ENCODE measurements at regions not wholly inside any gene's neighbourhood (a gene's known extent, or its start where the extent isn't known, plus 50 kb on each side); places are given as distances from the start of the nearest gene placed in this dataset.
A peak's percentile ranks its signal among the peaks of the same experiment; 100 is the strongest.

DNA sequence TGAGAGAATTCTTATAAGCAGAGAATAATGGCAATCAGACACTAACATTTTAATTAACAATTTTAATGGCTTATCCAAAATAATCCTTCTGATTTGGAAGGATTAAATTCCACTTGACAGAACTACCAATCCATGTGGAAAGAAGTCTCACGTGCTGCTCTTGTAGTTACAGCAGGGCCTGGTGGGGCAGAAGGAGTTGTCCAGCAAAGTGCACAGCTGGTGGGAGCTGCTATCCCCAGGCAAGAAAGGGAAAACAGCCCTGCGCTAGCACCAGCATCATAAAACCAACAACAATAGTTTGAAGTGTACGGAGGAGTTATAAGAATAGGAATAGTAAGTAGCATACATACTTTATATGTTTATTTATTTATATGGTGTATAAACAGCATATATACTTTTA lies 127.4 kb upstream of the TRIM2 start:
- no peak for DNase-seq (ENCODE audit: low spot score)

GRCh38 chr4:153079857-153080391 lies 124.3 kb upstream of the TRIM2 start:
- DNase-seq (ENCODE audit: low spot score), result no peak

DNA sequence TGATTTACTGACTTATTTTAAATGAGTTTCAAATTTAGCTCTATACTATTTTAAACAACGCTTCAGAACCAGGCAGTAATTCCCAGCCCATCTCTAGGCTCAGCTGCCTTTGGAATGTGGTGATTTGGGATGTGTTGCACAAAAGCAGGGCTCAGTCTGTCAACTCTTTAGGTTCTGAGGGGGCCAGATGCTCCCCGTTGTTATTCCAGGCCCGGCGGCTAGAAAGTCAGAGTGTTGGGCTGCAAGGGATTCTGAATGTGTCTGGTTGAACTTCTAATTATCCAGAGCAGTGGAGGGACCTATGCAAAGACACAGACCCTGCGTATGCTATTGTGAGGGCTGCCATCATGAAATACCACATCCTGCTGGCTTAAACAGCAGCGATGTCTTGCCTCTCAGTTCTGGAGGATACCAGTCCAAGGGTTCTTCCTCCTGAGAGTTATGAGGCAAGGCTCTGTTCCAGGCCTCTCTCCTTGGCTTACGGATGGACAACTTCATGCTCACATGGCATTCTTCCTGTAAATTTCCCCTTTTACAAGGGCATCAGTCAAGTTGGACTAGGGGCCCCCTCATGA lies 123.2 kb upstream of the TRIM2 start:
- DNase-seq (ENCODE audit: low spot score), result no peak

- no peak for DNase-seq (ENCODE audit: low spot score)
These were observed 122.5 kb upstream of the TRIM2 start for GRCh38 chr4:153081693-153082092.

GRCh38 chr4:153082322-153083301 lies 121.6 kb upstream of the TRIM2 start:
- no peak for DNase-seq (ENCODE audit: low spot score)

DNA sequence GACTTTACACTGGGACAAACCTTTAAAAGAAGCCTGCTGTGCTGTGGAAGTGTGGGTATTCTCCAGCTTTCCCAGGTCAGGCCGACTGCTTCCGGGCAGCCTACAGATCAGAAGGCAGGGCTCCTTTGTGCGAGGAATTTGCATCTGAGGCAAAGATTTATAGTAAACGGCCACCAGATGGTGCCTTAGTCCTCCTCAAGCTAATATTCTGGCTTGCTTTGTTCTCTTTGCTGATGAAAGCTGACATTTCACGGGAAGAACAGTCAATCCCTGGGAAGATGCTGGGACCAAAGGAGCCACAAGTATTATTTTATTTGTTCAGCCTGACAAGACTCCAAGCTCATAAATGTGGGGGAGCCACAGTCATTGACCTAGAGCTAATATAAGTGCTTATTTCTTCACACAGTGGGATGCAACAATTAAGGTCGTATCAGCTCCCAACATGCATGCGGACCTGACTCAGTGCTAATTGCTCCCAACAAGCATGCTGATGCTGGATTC lies 120.7 kb upstream of the TRIM2 start:
- DNase-seq (ENCODE audit: low spot score), result peak; percentile 46

GRCh38 chr4:153084224-153084979 lies 119.8 kb upstream of the TRIM2 start:
- no peak for DNase-seq (ENCODE audit: low spot score)

- DNase-seq (ENCODE audit: low spot score), result peak; percentile 62
These were observed 119.1 kb upstream of the TRIM2 start for GRCh38 chr4:153084980-153085630.

DNA sequence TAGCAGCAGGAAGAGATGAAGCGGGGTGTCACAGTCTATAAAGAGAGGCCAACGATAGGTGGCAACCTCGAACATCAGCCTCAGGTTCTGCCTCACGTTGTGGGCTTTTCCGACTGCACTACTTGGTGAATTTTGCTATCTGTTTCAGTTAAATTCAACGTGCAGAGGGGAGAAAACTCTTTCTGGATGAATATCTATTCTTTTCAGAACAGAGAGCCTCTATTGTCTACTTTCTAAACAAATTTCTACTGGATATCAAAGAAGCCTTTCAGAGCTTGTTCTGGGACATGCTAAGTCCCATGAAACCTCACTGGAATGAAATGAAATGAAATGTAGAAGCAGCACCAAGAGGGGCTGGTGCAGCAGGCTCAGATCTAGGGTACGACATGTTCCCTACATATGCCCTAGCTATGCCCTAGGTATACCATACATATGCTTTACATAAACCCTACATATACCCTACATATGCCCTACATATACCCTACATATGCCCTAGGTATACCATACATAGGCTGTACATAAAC lies 116.5 kb upstream of the TRIM2 start:
- DNase-seq (ENCODE audit: low spot score), result no peak

GRCh38 chr4:153089742-153090141 lies 114.5 kb upstream of the TRIM2 start:
- DNase-seq (ENCODE audit: low spot score), result no peak

DNA sequence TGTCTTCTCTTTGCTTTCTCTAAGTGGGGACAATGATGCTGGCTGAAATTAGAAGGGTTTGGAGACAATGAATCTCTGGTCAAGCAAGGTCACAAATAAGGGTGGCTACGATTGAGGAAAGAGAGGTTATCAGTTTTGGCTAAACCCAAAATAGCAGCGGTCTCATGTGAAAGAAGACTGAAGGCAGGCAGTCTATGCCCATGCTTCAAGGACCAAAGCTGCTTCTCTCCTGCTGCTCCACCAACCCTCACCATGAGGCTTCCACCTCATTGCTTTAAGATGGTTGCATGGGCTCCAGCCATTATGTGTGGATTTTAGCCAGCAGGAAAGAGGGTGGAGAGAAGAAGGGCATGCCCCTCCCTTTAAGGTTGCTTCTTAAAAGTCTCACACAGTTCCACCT lies 114.1 kb upstream of the TRIM2 start:
- no peak for DNase-seq (ENCODE audit: low spot score)

GRCh38 chr4:153090670-153091385 lies 113.4 kb upstream of the TRIM2 start:
- DNase-seq (ENCODE audit: low spot score), result no peak

- no peak for DNase-seq (ENCODE audit: low spot score)
These were observed 110.8 kb upstream of the TRIM2 start for GRCh38 chr4:153093396-153093795.

GRCh38 chr4:153093802-153094201 lies 110.4 kb upstream of the TRIM2 start:
- DNase-seq (ENCODE audit: low spot score), result no peak

GRCh38 chr4:153094435-153094834 lies 109.8 kb upstream of the TRIM2 start:
- no peak for DNase-seq (ENCODE audit: low spot score)

DNA sequence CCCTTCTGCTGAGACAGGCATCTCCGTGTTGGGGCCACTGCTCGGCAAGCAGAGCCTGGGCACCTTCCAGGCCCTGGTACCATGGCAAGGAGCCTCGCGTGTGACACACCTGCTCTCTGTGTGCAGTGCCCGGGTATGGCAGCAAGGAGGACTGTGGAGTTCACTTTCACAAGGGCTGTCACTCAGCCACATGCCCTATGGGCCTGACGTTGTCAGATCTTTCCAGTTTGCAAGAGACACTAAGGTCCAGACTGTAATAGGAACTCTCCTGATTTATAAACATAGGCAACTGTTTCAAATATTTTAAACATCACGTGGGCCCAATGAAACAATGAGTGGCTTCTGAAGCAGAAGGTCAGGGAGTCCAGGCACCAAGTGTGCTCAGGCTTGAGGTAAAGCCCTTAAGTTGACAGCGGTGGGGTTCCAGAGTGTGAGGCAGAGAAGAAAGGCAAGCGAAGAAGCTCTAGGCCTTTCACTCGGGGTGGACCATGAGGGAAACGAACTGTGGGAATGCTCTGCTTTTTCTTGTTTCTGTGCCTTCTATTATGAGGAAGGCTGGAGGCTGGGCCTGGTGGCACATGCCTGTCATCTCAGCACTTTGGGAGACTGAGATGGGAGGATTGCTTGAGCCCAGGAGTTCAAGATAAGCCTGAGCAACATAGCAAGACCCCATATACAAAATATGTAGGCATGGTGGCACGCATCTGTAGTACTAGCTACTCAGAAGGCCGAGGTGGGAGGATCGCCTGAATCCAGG lies 108.6 kb upstream of the TRIM2 start:
- DNase-seq (ENCODE audit: low spot score), result no peak

- no peak for DNase-seq (ENCODE audit: low spot score)
These were observed 107.9 kb upstream of the TRIM2 start for GRCh38 chr4:153096344-153096743.

DNA sequence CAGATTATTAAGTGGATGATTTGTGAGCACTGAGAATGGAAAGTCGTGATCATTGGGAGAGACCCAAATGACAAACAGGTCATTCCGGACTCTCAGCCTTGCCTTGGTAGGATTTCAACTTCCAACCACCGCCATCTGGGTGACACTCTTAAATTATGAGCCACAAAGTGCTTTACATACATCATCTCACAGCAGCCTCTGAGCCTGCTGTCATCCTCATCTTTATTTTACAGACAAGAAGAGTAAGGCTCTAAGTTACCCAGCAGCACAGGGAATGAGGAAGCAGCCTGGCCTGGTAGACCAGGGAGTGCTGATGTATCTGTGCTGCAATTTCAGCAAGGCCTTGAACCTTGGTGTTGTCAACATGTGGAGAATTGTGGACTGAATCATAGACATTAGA lies 105.8 kb upstream of the TRIM2 start:
- DNase-seq (ENCODE audit: low spot score), result no peak

- DNase-seq (ENCODE audit: low spot score), result no peak
These were observed 104.7 kb upstream of the TRIM2 start for GRCh38 chr4:153099391-153100140.
